ENCODE measurements at regions not wholly inside any gene's neighbourhood (a gene's known extent, or its start where the extent isn't known, plus 50 kb on each side); places are given as distances from the start of the nearest gene placed in this dataset.

GRCh38 chr5:2983583-2984300 is 232.3 kb upstream of the IRX2 start:
- no peak overlapping the region for H3K4me3 Mint-ChIP-seq (ENCODE audit: unreplicated experiment)
- no peaks in the 10 kb centered on the region for H3K4me1 Mint-ChIP-seq (ENCODE audit: low read depth, unreplicated experiment)
- H3K36me3 Mint-ChIP-seq (ENCODE audit: unreplicated experiment): no peaks in the 10 kb centered on the region
- no peak for DNase-seq
- no peak overlapping the region for H3K27ac Mint-ChIP-seq (ENCODE audit: unreplicated experiment)
- H3K9me3 Mint-ChIP-seq (ENCODE audit: unreplicated experiment): no peaks in the 10 kb centered on the region
- peaks cover 2% of the 10 kb centered on the region for H3K27me3 Mint-ChIP-seq (ENCODE audit: unreplicated experiment)
- TF ChIP-seq, protein P1, sequence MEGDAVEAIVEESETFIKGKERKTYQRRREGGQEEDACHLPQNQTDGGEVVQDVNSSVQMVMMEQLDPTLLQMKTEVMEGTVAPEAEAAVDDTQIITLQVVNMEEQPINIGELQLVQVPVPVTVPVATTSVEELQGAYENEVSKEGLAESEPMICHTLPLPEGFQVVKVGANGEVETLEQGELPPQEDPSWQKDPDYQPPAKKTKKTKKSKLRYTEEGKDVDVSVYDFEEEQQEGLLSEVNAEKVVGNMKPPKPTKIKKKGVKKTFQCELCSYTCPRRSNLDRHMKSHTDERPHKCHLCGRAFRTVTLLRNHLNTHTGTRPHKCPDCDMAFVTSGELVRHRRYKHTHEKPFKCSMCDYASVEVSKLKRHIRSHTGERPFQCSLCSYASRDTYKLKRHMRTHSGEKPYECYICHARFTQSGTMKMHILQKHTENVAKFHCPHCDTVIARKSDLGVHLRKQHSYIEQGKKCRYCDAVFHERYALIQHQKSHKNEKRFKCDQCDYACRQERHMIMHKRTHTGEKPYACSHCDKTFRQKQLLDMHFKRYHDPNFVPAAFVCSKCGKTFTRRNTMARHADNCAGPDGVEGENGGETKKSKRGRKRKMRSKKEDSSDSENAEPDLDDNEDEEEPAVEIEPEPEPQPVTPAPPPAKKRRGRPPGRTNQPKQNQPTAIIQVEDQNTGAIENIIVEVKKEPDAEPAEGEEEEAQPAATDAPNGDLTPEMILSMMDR (IDR thresholded peaks at IDR 0.05; ENCODE audit: partially characterized antibody, unreplicated experiment): no peak

DNA sequence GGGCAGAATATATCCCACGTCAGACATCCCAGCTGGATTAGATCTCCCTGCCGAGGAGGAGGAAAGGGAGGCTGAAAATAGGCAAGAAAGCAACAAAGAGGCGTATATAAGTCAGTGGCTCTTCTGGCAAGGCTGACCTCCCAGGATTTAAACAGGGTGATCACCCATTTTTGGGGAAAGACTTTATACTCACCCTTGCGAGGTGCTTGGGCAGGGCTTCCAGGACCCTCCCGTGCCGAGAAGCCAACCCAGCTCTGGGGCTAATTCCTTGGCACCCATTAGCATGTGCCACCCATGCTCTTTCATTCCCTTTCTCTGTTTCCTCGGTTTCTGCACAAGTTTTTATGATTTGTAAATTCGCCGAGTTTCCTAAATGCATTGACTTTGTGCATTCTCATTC is 230.2 kb upstream of the IRX2 start:
- DNase-seq: no peak
- Mint-ChIP-seq H3K9me3 (ENCODE audit: unreplicated experiment) (peaks cover 2% of the 10 kb centered on the region), H3K27me3 (ENCODE audit: unreplicated experiment) (peaks cover 2% of the 10 kb centered on the region), H3K4me1 (ENCODE audit: low read depth, unreplicated experiment) (no peaks in the 10 kb centered on the region), H3K4me3 (ENCODE audit: unreplicated experiment) (no peak overlapping the region), H3K27ac (ENCODE audit: unreplicated experiment) (no peak overlapping the region), H3K36me3 (ENCODE audit: unreplicated experiment) (peaks cover 5% of the 10 kb centered on the region)
- TF ChIP-seq, protein P1 (IDR thresholded peaks at IDR 0.05; ENCODE audit: partially characterized antibody, unreplicated experiment): no peak

GRCh38 chr5:2981035-2981434 is 229.6 kb upstream of the IRX2 start:
- Mint-ChIP-seq H3K27me3 (ENCODE audit: unreplicated experiment) (peaks cover 4% of the 10 kb centered on the region), H3K4me3 (ENCODE audit: unreplicated experiment) (no peak overlapping the region), H3K4me1 (ENCODE audit: low read depth, unreplicated experiment) (no peaks in the 10 kb centered on the region), H3K36me3 (ENCODE audit: unreplicated experiment) (peaks cover 10% of the 10 kb centered on the region), H3K27ac (ENCODE audit: unreplicated experiment) (no peak overlapping the region), H3K9me3 (ENCODE audit: unreplicated experiment) (peaks cover 2% of the 10 kb centered on the region)
- TF ChIP-seq, protein P1 (IDR thresholded peaks at IDR 0.05; ENCODE audit: partially characterized antibody, unreplicated experiment): no peak
- DNase-seq: no peak

DNA sequence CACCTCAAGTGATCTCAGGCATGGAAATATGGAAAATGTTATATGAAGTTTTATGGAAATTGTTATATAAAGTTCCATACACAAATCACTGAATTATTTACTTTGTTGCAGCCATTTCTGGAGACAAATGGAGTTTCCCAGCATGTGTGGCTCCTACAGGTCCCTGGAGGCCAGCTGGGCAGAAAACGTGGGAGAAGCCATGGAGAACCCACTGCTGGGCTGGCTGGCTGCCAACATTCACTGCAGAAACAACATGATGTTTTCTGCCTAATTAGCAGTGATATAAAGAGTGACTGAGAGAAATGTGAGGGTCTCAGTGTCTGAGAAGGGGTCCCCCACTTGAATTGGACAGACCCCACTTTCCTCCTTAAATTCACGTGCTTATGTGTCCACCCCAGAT is 208.8 kb upstream of the IRX2 start:
- TF ChIP-seq, protein P1 (IDR thresholded peaks at IDR 0.05; ENCODE audit: partially characterized antibody, unreplicated experiment): no peak
- Mint-ChIP-seq H3K27me3 (ENCODE audit: unreplicated experiment) (no peaks in the 10 kb centered on the region), H3K27ac (ENCODE audit: unreplicated experiment) (no peak overlapping the region), H3K4me3 (ENCODE audit: unreplicated experiment) (no peak overlapping the region), H3K4me1 (ENCODE audit: low read depth, unreplicated experiment) (no peaks in the 10 kb centered on the region), H3K9me3 (ENCODE audit: unreplicated experiment) (peaks cover 2% of the 10 kb centered on the region), H3K36me3 (ENCODE audit: unreplicated experiment) (peaks cover 5% of the 10 kb centered on the region)
- DNase-seq: no peak

DNA sequence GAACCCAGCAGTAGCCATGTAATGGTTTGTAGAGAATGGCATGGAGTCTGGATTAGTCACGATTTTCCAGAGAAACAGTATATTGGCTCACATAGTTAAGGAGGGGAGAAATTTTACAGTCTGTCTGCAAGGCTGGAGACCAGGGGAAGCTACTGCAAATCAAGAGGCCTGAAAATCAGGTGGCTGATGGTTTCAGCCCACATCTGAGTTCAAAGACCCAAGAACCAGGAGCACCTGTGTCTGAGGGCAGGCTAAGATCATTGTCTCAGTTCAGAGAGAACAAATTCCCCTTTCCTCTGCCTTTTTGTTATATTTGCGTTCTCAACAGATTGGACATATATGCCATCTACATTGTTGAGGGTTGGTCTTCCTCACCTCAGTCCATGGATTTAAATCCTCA is 207.5 kb upstream of the IRX2 start:
- H3K4me3 Mint-ChIP-seq (ENCODE audit: unreplicated experiment): no peak overlapping the region
- no peaks in the 10 kb centered on the region for H3K27me3 Mint-ChIP-seq (ENCODE audit: unreplicated experiment)
- no peak for DNase-seq
- TF ChIP-seq, protein P1 (IDR thresholded peaks at IDR 0.05; ENCODE audit: partially characterized antibody, unreplicated experiment): no peak
- H3K36me3 Mint-ChIP-seq (ENCODE audit: unreplicated experiment): peaks cover 5% of the 10 kb centered on the region
- H3K9me3 Mint-ChIP-seq (ENCODE audit: unreplicated experiment): peaks cover 2% of the 10 kb centered on the region
- H3K4me1 Mint-ChIP-seq (ENCODE audit: low read depth, unreplicated experiment): no peaks in the 10 kb centered on the region
- H3K27ac Mint-ChIP-seq (ENCODE audit: unreplicated experiment): no peak overlapping the region

Data from glutamatergic neuron (in vitro differentiated cells).